HepG2 (cell line): ENCODE measurements at regions not wholly inside any gene's neighbourhood (a gene's known extent, or its start where the extent isn't known, plus 50 kb on each side); places are given as distances from the start of the nearest gene placed in this dataset.

ENCODE experiments used
- ATF7-NPFF ChIP-seq: sonication (generic); formaldehyde crosslinking; IDR thresholded peaks from 2 replicates; pipeline ENCODE4 v1.8.1; 2023; ENCODE audit warnings: mild to moderate bottlenecking, low read depth, missing genetic modification reagents, moderate library complexity
- HNF1A ChIP-seq, 2 experiments: sonication (generic) in 1 of 2; formaldehyde crosslinking in 1 of 2; IDR thresholded peaks; 2 replicates each; pipeline versions ENCODE4 v1.4.0 to v1.6.1; 2016 to 2020; ENCODE audit warnings: borderline replicate concordance in 1 of 2, low read depth in 1 of 2, mild to moderate bottlenecking in 1 of 2, missing genetic modification reagents in 1 of 2
- HOXA3 ChIP-seq: sonication (generic); formaldehyde crosslinking; IDR thresholded peaks from 2 replicates; pipeline ENCODE4 v1.5.0; 2020; ENCODE audit warnings: missing genetic modification reagents
- KIAA2018 ChIP-seq: sonication (generic); formaldehyde crosslinking; IDR thresholded peaks from 2 replicates; pipeline ENCODE4 v1.5.0; 2020; ENCODE audit warnings: mild to moderate bottlenecking, missing genetic modification reagents, borderline replicate concordance
- KLF15 ChIP-seq: sonication (generic); formaldehyde crosslinking; IDR thresholded peaks from 2 replicates; pipeline ENCODE4 v1.8.1; 2023; ENCODE audit warnings: borderline replicate concordance, mild to moderate bottlenecking, inconsistent platforms, missing genetic modification reagents, mixed read lengths
- KLF9 ChIP-seq: IDR thresholded peaks from 2 replicates; pipeline ENCODE4 v1.6.1; 2016; ENCODE audit warnings: low read depth
- NCOR1 ChIP-seq: fragments of 200-600 bp; sonication (generic); IDR thresholded peaks from 2 replicates; pipeline ENCODE4 v1.7.0; 2017; ENCODE audit warnings: antibody characterized with exemption, low read length, borderline replicate concordance
- SMAD1 ChIP-seq: sonication (generic); formaldehyde crosslinking; IDR thresholded peaks from 2 replicates; pipeline ENCODE4 v1.4.0; 2020; ENCODE audit warnings: missing genetic modification reagents, low read depth, mild to moderate bottlenecking, borderline replicate concordance
- STAT5B ChIP-seq: sonication (generic); formaldehyde crosslinking; IDR thresholded peaks from 2 replicates; pipeline ENCODE4 v1.4.0; 2020; ENCODE audit warnings: missing genetic modification reagents
- TCF7 ChIP-seq: sonication (generic); IDR thresholded peaks from 2 replicates; pipeline ENCODE4 v1.6.1; 2016; ENCODE audit warnings: antibody characterized with exemption, low read depth
- ZBTB38 ChIP-seq: sonication (generic); formaldehyde crosslinking; IDR thresholded peaks from 2 replicates; pipeline ENCODE4 v1.5.1; 2020; ENCODE audit warnings: mild to moderate bottlenecking, missing genetic modification reagents
- ZNF235 ChIP-seq: sonication (generic); formaldehyde crosslinking; IDR thresholded peaks from 2 replicates; pipeline ENCODE4 v1.8.1; 2023; ENCODE audit warnings: mild to moderate bottlenecking, missing genetic modification reagents, borderline replicate concordance
- ZNF331 ChIP-seq: sonication (generic); formaldehyde crosslinking; IDR thresholded peaks from 2 replicates; pipeline ENCODE4 v1.4.0; 2020; ENCODE audit warnings: missing genetic modification reagents
- ZNF451 ChIP-seq: sonication (generic); formaldehyde crosslinking; IDR thresholded peaks from 2 replicates; pipeline ENCODE4 v1.5.0; 2020; ENCODE audit warnings: mild to moderate bottlenecking, missing genetic modification reagents
- TF ChIP-seq, protein P1 (sequence below): sonication (generic); formaldehyde crosslinking; IDR thresholded peaks from 2 replicates; pipeline ENCODE4 v1.9.0; 2021; ENCODE audit warnings: missing genetic modification reagents, borderline replicate concordance

DNA sequence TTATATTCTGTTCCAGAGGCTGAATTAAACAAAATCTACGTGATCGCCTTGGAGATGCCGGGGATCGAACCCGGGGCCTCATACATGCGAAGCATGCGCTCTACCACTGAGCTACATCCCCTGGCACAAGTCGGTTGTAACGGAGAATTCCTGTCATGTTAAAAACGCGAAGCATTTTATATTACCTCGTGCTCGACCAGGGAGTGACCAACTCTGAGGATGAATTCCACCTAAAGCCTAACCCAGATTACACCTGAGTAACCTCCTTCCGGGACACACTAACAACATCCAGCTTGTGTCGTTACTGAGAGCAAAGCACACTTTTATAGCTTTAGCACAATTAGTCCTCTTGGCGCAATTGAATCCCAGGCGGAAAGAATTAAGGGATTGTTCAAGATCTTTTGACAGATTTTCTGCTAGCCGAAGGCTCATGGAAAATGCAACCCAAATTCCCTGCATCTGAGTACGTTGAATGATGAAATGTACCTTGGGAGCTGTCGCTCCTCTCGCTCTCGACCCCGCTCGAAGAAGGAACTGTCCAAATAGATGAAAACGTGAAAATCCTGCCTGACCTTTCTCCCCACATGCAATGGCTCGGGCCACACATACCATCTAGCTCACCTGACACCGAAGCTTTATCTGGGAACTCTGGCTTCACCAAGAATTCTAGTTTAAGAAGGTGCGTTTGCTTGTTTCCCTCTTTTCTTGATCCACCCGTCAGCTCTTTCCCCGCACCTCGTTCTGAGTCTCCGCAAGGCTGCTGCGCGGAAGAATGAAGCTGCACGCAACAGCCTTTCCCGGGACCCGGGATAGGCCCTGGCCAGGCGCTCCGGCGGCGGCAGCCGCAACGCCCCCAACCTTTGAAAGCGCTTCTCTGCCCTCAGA is 148.3 kb downstream of the GPX5 start (continued):
- TF ChIP-seq KIAA2018 (CRISPR knock-in tag) (no peak), KLF15 (no peak), NCOR1 (peak; percentile 64; the same call in 1 of the 2 replicates), ZBTB38 (CRISPR knock-in tag) (no peak), KLF9 (CRISPR knock-in tag) (no peak), TCF7 (no peak), HNF1A (IDR thresholded peaks at IDR 0.05; ENCODE audit: low read depth) (0 out of 2 replicates have a peak, but pooled peaks have one; percentile 29), HNF1A (CRISPR knock-in tag; IDR thresholded peaks at IDR 0.05; ENCODE audit: borderline replicate concordance) (no peak), SMAD1 (CRISPR knock-in tag) (no peak), HOXA3 (peak; percentile 27; the same call in 1 of the 2 replicates), ZNF235 (no peak), ZNF451 (no peak), ZNF331 (CRISPR knock-in tag) (peak; percentile 83), ATF7-NPFF (CRISPR knock-in tag) (no peak), STAT5B (CRISPR knock-in tag) (no peak)
- TF ChIP-seq, protein P1, sequence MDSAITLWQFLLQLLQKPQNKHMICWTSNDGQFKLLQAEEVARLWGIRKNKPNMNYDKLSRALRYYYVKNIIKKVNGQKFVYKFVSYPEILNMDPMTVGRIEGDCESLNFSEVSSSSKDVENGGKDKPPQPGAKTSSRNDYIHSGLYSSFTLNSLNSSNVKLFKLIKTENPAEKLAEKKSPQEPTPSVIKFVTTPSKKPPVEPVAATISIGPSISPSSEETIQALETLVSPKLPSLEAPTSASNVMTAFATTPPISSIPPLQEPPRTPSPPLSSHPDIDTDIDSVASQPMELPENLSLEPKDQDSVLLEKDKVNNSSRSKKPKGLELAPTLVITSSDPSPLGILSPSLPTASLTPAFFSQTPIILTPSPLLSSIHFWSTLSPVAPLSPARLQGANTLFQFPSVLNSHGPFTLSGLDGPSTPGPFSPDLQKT (CRISPR knock-in tag) = no peak
